Endothelial cell of umbilical vein (primary cell): ENCODE measurements at regions not wholly inside any gene's neighbourhood (a gene's known extent, or its start where the extent isn't known, plus 50 kb on each side); places are given as distances from the start of the nearest gene placed in this dataset.

Experiments used
- BruUV-seq: library from RNA; stranded (reverse); fragments of 400-500 nt; replicated peaks from 2 replicates; lab custom pipeline; 2021; lab: Mats Ljungman, UMichigan
- CTCF ChIA-PET: fragments of 300-600, 350-600 bp; sonication (Branson Sonifier 250); formaldehyde crosslinking; loops from one replicate; lab custom pipeline; 2021; ENCODE audit warnings: antibody characterized with exemption, inconsistent platforms; lab: Charles Lee
- POLR2A ChIA-PET: fragments of 300-600, 350-600 bp; sonication (Branson Sonifier 250); formaldehyde crosslinking; loops from one replicate; lab custom pipeline; 2021; ENCODE audit warnings: antibody characterized with exemption, inconsistent platforms; lab: Charles Lee
- DNase-seq: peaks from one replicate; pipeline ENCODE4 v3.0.0-alpha.2; 2011; ENCODE audit warnings: low read depth, low spot score
- FAIRE-seq: peaks from 2 replicates; lab custom pipeline; 2011; peaks lifted over from hg19 to GRCh38; lab: Jason Lieb, UNC
- H2AFZ ChIP-seq: 2 replicates; pipeline ENCODE4 v1.6.0; 2012; ENCODE audit warnings: low read depth, low read length, control low read depth, inconsistent platforms
- H3K27ac ChIP-seq: 2 replicates; pipeline ENCODE4 v1.5.1; 2011; ENCODE audit warnings: low read depth, mild to moderate bottlenecking, control low read depth, low read length, moderate library complexity; ENCODE audit not compliant: insufficient read depth
- H3K27me3 ChIP-seq, 2 experiments: 2 replicates each; pipeline versions ENCODE4 v1.6.0 to v1.6.1; 2011; ENCODE audit warnings: low read length in 2 of 2, mixed read lengths in 1 of 2; ENCODE audit not compliant: control insufficient read depth in 2 of 2, insufficient read depth in 2 of 2
- H3K36me3 ChIP-seq, 2 experiments: 2 replicates in 1 of 2; 3 replicates in 1 of 2; pipeline ENCODE4 v1.5.1; 2011; ENCODE audit warnings: low read length in 2 of 2, mild to moderate bottlenecking in 1 of 2, moderate library complexity in 1 of 2; ENCODE audit not compliant: control insufficient read depth in 2 of 2, insufficient read depth in 2 of 2; ENCODE audit errors: extremely low read depth in 1 of 2
- H3K4me1 ChIP-seq: 3 replicates; pipeline ENCODE4 v1.5.1; 2011; ENCODE audit warnings: mild to moderate bottlenecking, low read length; ENCODE audit not compliant: control insufficient read depth, insufficient read depth; ENCODE audit errors: extremely low read depth
- H3K4me2 ChIP-seq: 2 replicates; pipeline ENCODE4 v1.6.1; 2011; ENCODE audit warnings: low read length, control low read depth, mixed read lengths; ENCODE audit not compliant: insufficient read depth
- H3K4me3 ChIP-seq, 3 experiments: fragments of 200-600 bp in 1 of 3; sonication (generic), shearing (Covaris generic) in 1 of 3; replicated peaks in 1 of 3; 2 replicates each; pipeline ENCODE4 v1.5.1; 2011 to 2016; ENCODE audit warnings: control low read depth in 3 of 3, low read length in 3 of 3, mild to moderate bottlenecking in 2 of 3, inconsistent platforms in 1 of 3, low read depth in 1 of 3, moderate library complexity in 1 of 3; ENCODE audit not compliant: insufficient read depth in 1 of 3
- H3K79me2 ChIP-seq: 2 replicates; pipeline ENCODE4 v1.6.0; 2012; ENCODE audit warnings: low read length, inconsistent platforms; ENCODE audit not compliant: control insufficient read depth, insufficient read depth
- H3K9ac ChIP-seq: replicated peaks from 2 replicates; pipeline ENCODE3; 2011; ENCODE audit warnings: low read length, control low read depth; ENCODE audit not compliant: insufficient read depth; ENCODE audit errors: extremely low read depth
- H3K9me1 ChIP-seq: replicated peaks from 3 replicates; pipeline ENCODE4 v1.6.0; 2011; ENCODE audit warnings: mild to moderate bottlenecking, low read length; ENCODE audit not compliant: control insufficient read depth, insufficient read depth; ENCODE audit errors: extremely low read depth
- H3K9me3 ChIP-seq: replicated peaks from 2 replicates; pipeline ENCODE4 v1.5.1; 2012; ENCODE audit warnings: low read length, inconsistent platforms; ENCODE audit not compliant: control insufficient read depth, insufficient read depth
- H4K20me1 ChIP-seq: replicated peaks from 2 replicates; pipeline ENCODE3; 2011; ENCODE audit warnings: mild to moderate bottlenecking, low read length; ENCODE audit not compliant: control insufficient read depth, insufficient read depth; ENCODE audit errors: extremely low read depth
- EZH2 ChIP-seq: IDR thresholded peaks from 2 replicates; pipeline ENCODE4 v1.6.1; 2012; ENCODE audit warnings: borderline replicate concordance, low read depth, mild to moderate bottlenecking, moderate library complexity, low read length, inconsistent platforms; ENCODE audit not compliant: severe bottlenecking
- GATA2 ChIP-seq: IDR thresholded peaks from 2 replicates; pipeline ENCODE4 v1.7.0; 2011; ENCODE audit warnings: low read depth, mild to moderate bottlenecking, moderate library complexity, mixed read lengths, low read length; ENCODE audit not compliant: insufficient read length, insufficient read depth
- JUN ChIP-seq: IDR thresholded peaks from 2 replicates; pipeline ENCODE4 v1.6.1; 2011; ENCODE audit warnings: borderline replicate concordance, low read depth; ENCODE audit not compliant: insufficient read length, insufficient read depth
- MAX ChIP-seq: IDR thresholded peaks from 2 replicates; pipeline ENCODE4 v1.6.1; 2011; ENCODE audit not compliant: insufficient read depth, insufficient read length
- MYC ChIP-seq: IDR thresholded peaks from one replicate; pipeline ENCODE4 v1.6.1; 2011; ENCODE audit warnings: mild to moderate bottlenecking, low read depth, low read length
- POLR2AphosphoS5 ChIP-seq: IDR thresholded peaks from 2 replicates; pipeline ENCODE4 v1.6.1; 2012; ENCODE audit warnings: low read depth, mild to moderate bottlenecking, control low read depth, low read length, moderate library complexity; ENCODE audit not compliant: insufficient read depth
- dilution Hi-C: fragments of 300-500 bp; cut with MboI; formaldehyde crosslinking; loops from one replicate; pipeline ENCODE4 v1.15.0; 2019; ENCODE audit warnings: low sequenced_read_pairs; ENCODE audit not compliant: extremely low pct_ligation_motif_present
- intact Hi-C: fragments of 100-400 bp; cut with micrococcal nuclease; formaldehyde crosslinking; loops from one replicate; pipeline ENCODE4 v1.10.0; 2022
- TF ChIP-seq, protein P1 (sequence below), 2 donors: IDR thresholded peaks; 1 replicate in 1 of 2; 2 replicates in 1 of 2; pipeline ENCODE4 v1.5.1; 2011; ENCODE audit warnings: low read length in 2 of 2, mild to moderate bottlenecking in 2 of 2, moderate library complexity in 2 of 2, control low read depth in 1 of 2, inconsistent platforms in 1 of 2, low read depth in 1 of 2; ENCODE audit not compliant: insufficient read depth in 1 of 2; ENCODE audit errors: extremely low read depth in 1 of 2

DNA sequence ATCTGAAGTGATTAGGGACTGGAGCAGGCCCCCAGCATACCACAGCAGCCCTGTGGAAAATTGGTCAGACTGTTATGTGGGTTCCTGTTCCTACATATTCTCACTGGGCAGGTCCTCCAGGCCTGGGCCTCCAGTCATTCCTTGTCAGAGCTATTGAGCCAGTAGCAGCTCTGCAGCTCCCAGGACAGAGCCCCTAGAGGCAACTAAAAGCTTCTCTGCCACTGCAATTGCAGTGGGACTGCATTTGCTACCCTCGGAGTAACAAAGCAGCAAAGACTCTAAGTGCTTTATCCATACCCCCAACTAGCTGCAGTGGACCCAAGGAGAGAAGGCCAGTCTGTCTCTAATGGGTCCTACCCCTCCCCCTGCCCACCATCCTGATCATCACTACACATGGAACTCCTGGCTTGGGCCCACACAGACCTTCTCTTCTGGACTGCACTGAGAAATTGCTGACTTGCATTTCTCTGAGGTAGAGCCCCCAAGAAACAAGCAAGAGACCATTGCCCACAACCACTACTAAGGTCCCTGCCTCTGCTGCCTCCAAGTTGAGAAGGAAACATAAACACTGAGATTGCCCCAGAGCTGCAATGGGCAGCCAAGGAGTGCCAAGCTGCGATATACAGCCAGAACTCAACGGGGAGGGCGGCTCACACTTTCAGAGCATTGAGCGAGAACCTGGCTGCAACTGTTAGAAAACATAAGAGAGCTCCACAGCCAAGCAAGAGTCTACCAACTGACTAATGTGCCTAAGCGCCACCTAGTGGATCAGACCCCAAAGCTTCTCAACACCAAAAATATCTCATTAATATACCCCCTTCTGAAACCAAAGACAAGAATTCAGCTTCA, 738.7 kb upstream of the NDST4 start:
- ChIA-PET CTCF (no interaction called here), POLR2A (no interaction called here)
- H3K36me3 ChIP-seq, result no peaks in the 10 kb centered on the region

More for the DNA sequence above, 738.7 kb upstream of the NDST4 start:
- dilution Hi-C loops, result no loop called here
- Histone ChIP-seq H4K20me1 (no peaks in the 10 kb centered on the region), H3K9ac (no peak overlapping the region), H2AFZ (no peak overlapping the region), H3K27ac (no peak overlapping the region), H3K27me3 (no peaks in the 10 kb centered on the region), H3K4me1 (no peaks in the 10 kb centered on the region), H3K9me3 (no peaks in the 10 kb centered on the region), H3K9me1 (no peaks in the 10 kb centered on the region), H3K79me2 (no peaks in the 10 kb centered on the region), H3K4me3 (no peak overlapping the region), H3K4me2 (no peak overlapping the region)
- FAIRE-seq (no peak), DNase-seq (no peak)
- TF ChIP-seq JUN (no peak), POLR2AphosphoS5 (no peak), MYC (no peak), EZH2 (no peak), MAX (no peak), GATA2 (no peak)
- TF ChIP-seq, protein P1, sequence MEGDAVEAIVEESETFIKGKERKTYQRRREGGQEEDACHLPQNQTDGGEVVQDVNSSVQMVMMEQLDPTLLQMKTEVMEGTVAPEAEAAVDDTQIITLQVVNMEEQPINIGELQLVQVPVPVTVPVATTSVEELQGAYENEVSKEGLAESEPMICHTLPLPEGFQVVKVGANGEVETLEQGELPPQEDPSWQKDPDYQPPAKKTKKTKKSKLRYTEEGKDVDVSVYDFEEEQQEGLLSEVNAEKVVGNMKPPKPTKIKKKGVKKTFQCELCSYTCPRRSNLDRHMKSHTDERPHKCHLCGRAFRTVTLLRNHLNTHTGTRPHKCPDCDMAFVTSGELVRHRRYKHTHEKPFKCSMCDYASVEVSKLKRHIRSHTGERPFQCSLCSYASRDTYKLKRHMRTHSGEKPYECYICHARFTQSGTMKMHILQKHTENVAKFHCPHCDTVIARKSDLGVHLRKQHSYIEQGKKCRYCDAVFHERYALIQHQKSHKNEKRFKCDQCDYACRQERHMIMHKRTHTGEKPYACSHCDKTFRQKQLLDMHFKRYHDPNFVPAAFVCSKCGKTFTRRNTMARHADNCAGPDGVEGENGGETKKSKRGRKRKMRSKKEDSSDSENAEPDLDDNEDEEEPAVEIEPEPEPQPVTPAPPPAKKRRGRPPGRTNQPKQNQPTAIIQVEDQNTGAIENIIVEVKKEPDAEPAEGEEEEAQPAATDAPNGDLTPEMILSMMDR (IDR thresholded peaks at IDR 0.05; ENCODE audit: extremely low read depth in 1 of 2, insufficient read depth in 1 of 2, low read depth in 1 of 2, low read length in 2 of 2), result peak in 1 of 2 donors; percentile 5
- intact Hi-C loops, result no loop called here
- no TSS peak for BruUV-seq
